Raji (cell line): ENCODE measurements at regions not wholly inside any gene's neighbourhood (a gene's known extent, or its start where the extent isn't known, plus 50 kb on each side); places are given as distances from the start of the nearest gene placed in this dataset.

Source experiments
- POLR2A ChIP-seq: IDR thresholded peaks from 2 replicates; pipeline ENCODE4 v1.6.1; 2011; ENCODE audit warnings: low read depth, low read length, control low read depth; ENCODE audit not compliant: insufficient read depth

- TF ChIP-seq POLR2A: no peak
These were observed 161.0 kb upstream of the CRY1 start for GRCh38 chr12:107254258-107254856.

- no peak for TF ChIP-seq POLR2A
These were observed 165.4 kb upstream of the CRY1 start for GRCh38 chr12:107258780-107259179.

- no peak for TF ChIP-seq POLR2A
These were observed 170.6 kb upstream of the CRY1 start for GRCh38 chr12:107263980-107264379.

GRCh38 chr12:107264667-107265066 is 171.3 kb upstream of the CRY1 start:
- TF ChIP-seq POLR2A: no peak

GRCh38 chr12:107267604-107268003 is 174.3 kb upstream of the CRY1 start:
- TF ChIP-seq POLR2A: no peak

GRCh38 chr12:107271523-107271922 is 178.2 kb upstream of the CRY1 start:
- TF ChIP-seq POLR2A: no peak

- TF ChIP-seq POLR2A: no peak
These were observed 182.2 kb upstream of the CRY1 start for GRCh38 chr12:107275530-107275929.

GRCh38 chr12:107277855-107278254 is 184.5 kb upstream of the CRY1 start:
- no peak for TF ChIP-seq POLR2A

- TF ChIP-seq POLR2A: no peak
These were observed 189.3 kb upstream of the CRY1 start for GRCh38 chr12:107282628-107283027.

- TF ChIP-seq POLR2A: no peak
These were observed 190.3 kb upstream of the CRY1 start for GRCh38 chr12:107283652-107284051.

GRCh38 chr12:107284692-107285091 is 191.3 kb upstream of the CRY1 start:
- no peak for TF ChIP-seq POLR2A

GRCh38 chr12:107287436-107288413 is 194.4 kb upstream of the CRY1 start:
- no peak for TF ChIP-seq POLR2A

- TF ChIP-seq POLR2A: no peak
These were observed 195.2 kb upstream of the CRY1 start for GRCh38 chr12:107288414-107289127.

GRCh38 chr12:107291018-107291417 is 197.7 kb upstream of the CRY1 start:
- no peak for TF ChIP-seq POLR2A

- no peak for TF ChIP-seq POLR2A
These were observed 203.3 kb upstream of the CRY1 start for GRCh38 chr12:107296681-107297089.
